ENCODE measurements at regions not wholly inside any gene's neighbourhood (a gene's known extent, or its start where the extent isn't known, plus 50 kb on each side); places are given as distances from the start of the nearest gene placed in this dataset.

GRCh38 chr2:22879009-22879863, 505.7 kb upstream of the KLHL29 start:
- TF ChIP-seq CTCF (IDR thresholded peaks at IDR 0.05; ENCODE audit: extremely low read depth, missing control alignments) = no peak
- DNase-seq (ENCODE audit: low spot score) = no peak

DNA sequence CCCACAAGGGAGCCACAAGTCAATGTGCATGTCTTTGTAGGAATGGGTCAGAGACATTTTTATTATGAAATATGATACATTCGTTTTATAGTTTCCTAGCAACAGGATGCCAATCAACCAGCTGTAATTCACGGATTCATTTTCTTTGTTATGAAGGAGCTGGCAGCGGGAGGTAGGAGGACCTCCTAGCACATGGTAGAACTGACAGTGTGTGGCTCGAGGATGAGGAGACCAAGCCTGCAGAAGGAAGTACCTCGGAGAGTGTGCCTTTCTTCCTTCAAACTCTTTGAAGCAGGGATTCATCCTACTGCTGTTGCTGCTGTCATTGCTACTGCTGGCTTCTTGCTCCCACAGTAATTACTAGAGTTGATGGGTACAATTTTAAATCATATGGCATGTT, 504.8 kb upstream of the KLHL29 start:
- TF ChIP-seq CTCF (IDR thresholded peaks at IDR 0.05; ENCODE audit: extremely low read depth, missing control alignments) = no peak
- no peak for DNase-seq (ENCODE audit: low spot score)

- DNase-seq (ENCODE audit: low spot score) = no peak
- TF ChIP-seq CTCF (IDR thresholded peaks at IDR 0.05; ENCODE audit: extremely low read depth, missing control alignments) = no peak
Observed at GRCh38 chr2:22882011-22882410, 503.0 kb upstream of the KLHL29 start.

- no peak for TF ChIP-seq CTCF (IDR thresholded peaks at IDR 0.05; ENCODE audit: extremely low read depth, missing control alignments)
- no peak for DNase-seq (ENCODE audit: low spot score)
Observed at GRCh38 chr2:22882643-22883042, 502.3 kb upstream of the KLHL29 start.

DNA sequence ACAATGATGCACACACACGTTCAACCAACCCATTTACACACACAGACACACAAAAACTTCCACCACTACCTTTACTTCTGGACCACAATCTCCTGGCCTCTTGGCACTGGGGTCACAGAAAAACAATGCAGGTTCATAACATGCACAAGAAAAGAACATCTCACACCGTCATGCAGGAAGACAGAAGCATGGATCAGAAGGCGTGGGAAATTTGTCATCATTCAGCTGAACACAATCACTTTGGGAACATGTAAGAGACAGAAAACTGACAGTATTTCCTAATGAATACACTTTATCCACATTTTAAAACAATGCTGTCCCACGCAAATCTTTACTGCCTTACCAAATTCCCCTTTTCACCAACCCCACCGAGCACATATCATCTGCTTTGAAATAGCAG, 501.9 kb upstream of the KLHL29 start:
- DNase-seq (ENCODE audit: low spot score) = no peak
- no peak for TF ChIP-seq CTCF (IDR thresholded peaks at IDR 0.05; ENCODE audit: extremely low read depth, missing control alignments)

DNA sequence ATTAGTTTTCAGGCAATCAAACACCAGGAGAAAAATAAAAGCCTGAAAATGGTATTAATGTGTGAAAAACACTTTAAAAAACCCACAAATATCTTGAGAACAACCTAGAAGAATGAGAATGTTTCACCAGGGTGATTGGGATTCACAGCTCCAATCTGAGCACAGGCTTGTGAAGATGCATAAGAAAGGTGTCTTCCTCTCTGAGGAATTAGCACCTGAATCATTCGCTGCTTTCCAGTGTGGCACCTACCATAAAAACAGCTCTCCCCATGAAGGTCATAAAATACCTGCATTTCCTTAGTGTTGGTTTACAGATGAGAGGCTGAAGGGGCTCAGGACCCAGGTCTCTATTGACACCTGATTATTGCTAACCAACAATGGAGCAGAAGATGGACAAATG, 499.7 kb upstream of the KLHL29 start:
- TF ChIP-seq CTCF (IDR thresholded peaks at IDR 0.05; ENCODE audit: extremely low read depth, missing control alignments) = no peak
- no peak for DNase-seq (ENCODE audit: low spot score)

DNA sequence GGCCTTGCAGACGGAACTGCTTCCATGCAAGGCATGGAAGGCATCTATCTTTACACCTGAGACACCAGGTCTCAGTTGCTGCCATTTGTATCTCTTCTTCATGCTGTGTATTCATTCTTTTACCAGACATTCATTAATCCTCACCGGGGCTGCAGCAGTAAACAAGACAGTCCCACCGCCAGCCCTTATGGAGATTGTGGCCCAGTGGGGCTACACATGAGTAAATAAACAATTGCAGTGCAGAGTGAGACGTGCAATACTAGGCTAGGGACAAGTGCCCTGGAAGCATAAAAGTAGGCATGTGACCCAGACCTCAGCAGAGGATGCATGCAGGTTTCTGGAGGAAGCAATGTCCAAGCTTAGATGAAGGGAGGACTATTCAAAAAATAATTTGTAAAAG, 497.6 kb upstream of the KLHL29 start:
- no peak for TF ChIP-seq CTCF (IDR thresholded peaks at IDR 0.05; ENCODE audit: extremely low read depth, missing control alignments)
- DNase-seq (ENCODE audit: low spot score) = no peak

Measured in GM20000 (cell line).